GM18498 (cell line): ENCODE measurements at regions not wholly inside any gene's neighbourhood (a gene's known extent, or its start where the extent isn't known, plus 50 kb on each side); places are given as distances from the start of the nearest gene placed in this dataset.

ENCODE experiments used
- ATAC-seq: cut with Tn5 transposase; IDR thresholded peaks from one replicate; pipeline ENCODE4 v1.9.1; 2021; ENCODE audit warnings: mild to moderate bottlenecking, moderate library complexity; ENCODE audit not compliant: unreplicated experiment

- ATAC-seq = no peak
These were observed 161.5 kb upstream of the DMAC1 start for GRCh38 chr9:7961076-7961475.

DNA sequence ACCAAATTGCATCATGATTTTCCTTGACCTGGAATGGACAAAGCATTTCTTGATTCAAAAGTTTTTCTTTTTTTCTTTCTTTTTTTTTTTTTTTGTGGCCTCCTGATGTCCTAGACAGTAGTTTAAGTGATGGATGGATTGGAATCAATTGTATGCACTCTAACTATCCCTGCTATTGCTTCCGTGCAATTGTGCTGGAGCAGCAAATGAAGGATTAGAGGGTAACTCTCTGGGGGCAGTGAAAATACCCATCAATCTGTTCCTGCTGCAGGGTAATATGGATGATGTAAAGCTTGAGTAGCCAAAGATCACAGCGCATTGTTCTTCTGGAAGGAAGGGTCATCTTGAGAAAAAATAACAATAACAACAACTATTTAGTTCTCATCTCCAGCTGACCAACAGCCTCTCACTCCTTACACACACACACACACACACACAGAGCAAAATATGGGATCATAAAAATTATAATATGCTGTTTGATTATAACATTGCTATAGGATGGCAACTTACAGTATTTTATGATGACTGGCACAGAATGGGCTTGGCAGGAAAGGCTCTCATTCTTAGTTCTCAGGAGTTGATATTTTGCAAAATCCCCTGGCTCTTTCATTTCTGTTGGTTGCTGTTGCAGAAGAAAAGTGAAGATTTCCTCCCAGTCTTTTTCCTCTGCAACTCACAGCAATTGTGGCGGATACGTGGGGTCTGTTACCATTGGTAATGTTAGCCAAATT lies 160.9 kb upstream of the DMAC1 start:
- no peak for ATAC-seq

DNA sequence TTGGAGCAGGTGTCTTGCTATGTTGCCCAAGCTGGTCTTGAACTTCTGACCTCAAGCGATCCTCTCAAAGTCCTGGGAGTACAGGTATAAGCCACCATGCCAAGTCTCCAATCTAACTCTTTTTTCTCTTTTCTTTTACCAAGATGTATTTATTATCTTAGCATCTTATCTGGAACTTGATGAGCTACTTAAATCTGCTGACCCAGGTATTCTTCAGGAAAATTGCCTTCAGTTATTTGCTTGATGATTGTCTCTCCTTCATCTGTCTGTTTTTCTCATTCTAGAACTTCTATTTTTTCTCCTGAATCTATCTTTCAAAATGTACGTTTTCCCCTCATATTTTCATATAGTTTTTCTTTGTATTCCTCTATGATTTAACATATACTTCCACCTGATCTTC lies 158.2 kb upstream of the DMAC1 start:
- no peak for ATAC-seq

DNA sequence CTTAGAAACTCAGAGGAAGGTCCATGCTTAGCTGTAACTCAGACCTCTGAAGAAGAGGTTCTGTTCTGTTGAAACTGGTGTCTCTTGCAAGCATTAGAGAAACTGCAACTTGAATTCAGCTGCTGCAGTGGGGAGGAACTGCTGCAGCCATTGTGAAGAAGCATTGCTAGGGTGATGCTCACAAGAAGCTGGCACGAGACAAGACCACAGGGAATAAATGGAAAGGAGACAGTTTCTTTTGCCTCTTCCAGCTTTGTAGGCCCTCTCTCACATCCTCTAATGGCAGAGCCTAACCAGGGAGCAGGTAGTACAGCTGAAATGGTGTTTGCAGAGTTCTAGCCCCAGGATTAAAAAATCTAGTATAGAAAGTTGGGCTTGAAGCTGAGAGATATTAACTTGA lies 148.0 kb upstream of the DMAC1 start:
- no peak for ATAC-seq

DNA sequence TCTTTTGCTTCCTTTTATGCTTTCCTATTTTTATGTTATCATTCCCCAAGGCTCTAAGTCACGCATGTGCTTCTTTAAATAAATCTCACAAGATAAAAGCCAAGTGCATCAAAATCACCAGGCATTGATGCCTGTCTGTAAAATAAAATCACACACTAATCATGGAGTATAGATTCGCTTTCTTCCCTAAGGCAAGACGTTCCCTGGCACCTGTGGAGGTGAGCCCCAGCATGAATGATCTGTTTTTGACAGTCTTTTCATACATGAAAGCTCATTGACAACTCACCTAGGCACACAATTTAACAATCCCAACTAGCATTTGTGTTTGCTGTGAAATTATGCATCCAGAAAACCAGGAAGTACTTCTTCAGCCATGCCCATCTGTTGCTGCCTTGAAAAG lies 146.9 kb upstream of the DMAC1 start:
- ATAC-seq = no peak

- ATAC-seq = no peak
These were observed 145.0 kb upstream of the DMAC1 start for GRCh38 chr9:7944572-7944971.

GRCh38 chr9:7937761-7938491 lies 138.3 kb upstream of the DMAC1 start:
- ATAC-seq = no peak

DNA sequence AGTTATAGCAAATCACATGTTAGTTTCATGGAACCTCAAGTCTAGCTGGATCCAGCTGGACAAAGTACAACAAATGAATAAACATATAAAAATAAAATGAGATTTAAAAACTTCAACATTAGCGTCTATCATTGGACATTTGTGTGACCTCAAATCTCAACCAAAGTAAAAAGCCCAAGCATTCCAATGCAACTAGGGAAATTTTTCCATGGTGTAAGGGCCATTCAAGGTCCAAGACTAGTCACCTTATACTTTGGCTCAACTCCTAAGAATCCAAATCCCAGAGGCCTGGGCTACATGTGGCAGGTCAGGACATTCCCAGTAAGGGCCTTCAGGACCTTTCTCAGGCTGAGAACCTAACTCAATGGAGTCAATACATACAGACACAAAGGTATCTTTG lies 137.4 kb upstream of the DMAC1 start:
- no peak for ATAC-seq

- ATAC-seq = no peak
These were observed 136.6 kb upstream of the DMAC1 start for GRCh38 chr9:7936163-7936562.

DNA sequence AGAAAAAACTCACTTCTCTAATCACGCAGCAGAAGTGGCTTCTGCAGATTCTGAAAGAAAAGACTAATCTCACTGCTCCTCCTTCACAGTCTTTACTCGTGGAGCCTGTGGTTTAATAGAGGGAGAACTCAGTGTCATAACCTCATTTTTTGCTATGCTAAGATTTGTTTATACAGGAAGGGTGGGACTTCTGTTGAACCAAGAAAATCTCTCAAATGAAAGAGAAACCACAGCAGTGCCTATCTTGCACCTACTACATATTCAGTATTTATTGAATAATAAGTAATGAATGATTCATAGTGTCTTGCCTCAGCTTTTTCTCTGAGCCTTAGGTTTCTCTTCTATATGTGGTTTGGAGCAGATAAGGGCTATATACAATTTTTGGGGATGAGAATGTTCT lies 136.1 kb upstream of the DMAC1 start:
- peak; percentile 77 for ATAC-seq

DNA sequence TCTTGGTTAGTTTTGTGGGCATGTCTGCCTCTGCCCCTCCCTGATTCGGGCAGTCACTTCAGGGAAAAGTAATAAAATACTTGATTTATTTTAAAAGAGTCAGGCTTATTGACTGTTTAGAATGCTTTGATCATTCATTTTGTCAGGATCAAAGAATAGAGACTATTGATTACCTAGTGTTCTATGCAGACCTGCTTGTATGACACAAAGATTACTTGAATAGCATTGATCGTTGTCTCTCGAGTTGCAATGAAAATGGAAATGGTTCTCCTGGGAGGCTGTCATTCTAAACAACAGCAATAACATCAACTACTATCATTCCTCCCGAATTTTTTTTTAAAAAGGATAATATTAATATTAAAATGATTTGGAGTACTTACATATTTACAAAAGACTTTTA lies 133.2 kb upstream of the DMAC1 start:
- no peak for ATAC-seq

DNA sequence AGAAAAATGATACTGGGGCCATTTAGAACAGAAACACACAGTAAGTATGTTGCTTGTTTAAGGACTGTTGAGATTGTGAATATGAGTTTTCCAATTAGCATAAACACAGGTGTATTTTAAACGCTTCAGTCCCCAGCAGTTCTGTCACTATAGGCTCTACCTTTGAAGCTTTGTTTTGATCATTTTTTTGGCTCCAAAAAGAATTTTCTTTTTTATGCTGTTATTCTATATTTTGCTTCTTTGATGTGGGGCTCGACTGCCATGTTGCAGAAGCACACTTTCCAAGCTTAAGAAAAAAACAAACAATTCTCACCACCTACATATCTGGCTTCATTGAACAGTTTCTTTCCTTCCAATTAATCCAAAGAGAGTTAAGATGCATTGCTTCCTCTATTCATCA lies 131.0 kb upstream of the DMAC1 start:
- ATAC-seq = no peak

GRCh38 chr9:7921545-7922197 lies 122.1 kb upstream of the DMAC1 start:
- no peak for ATAC-seq

GRCh38 chr9:7912037-7912535 lies 112.5 kb upstream of the DMAC1 start:
- no peak for ATAC-seq

- ATAC-seq = no peak
These were observed 110.9 kb upstream of the DMAC1 start for GRCh38 chr9:7910426-7911020.

DNA sequence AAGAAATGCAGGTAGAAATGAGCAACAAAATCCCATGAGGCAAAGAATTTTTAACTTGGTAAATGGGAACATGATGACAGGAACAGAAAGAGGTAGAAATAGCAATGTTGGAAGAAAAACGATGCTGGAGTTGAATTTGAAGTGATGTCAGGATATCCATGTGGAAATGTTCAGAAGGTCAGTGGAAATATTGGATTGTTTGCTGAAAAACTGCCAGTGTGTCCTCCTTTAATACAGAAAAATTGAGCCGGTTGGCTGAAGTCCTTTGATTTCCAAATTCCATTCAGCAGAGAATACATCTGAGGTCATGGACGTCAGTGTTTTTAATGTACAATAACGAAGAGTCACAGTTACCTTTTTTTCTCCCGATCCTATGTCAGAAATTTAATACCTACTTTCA lies 110.0 kb upstream of the DMAC1 start:
- ATAC-seq = no peak

GRCh38 chr9:7907551-7908337 lies 108.2 kb upstream of the DMAC1 start:
- no peak for ATAC-seq

- ATAC-seq = no peak
These were observed 107.4 kb upstream of the DMAC1 start for GRCh38 chr9:7906783-7907550.

- no peak for ATAC-seq
These were observed 102.0 kb upstream of the DMAC1 start for GRCh38 chr9:7901621-7902020.

DNA sequence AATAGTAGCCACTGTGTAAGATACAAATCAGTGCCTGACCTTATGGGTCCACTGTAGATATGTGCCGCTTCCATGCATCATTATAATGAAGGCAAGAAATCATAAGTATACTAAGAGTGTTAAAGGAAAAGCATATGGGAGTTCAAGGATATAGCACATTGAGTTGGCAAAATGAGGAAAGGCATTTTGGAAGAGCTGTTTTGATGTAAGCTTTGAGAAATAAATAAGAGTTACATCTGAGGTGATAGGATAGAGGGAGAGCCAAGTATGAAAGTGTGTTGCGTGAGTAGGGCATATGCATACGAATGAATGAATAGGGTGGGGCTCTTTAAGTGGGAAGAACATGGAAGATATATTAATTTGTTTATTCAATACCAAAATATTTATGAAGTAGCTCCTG lies 101.0 kb upstream of the DMAC1 start:
- ATAC-seq = no peak
